Mammary epithelial cell (primary cell): ENCODE measurements at regions not wholly inside any gene's neighbourhood (a gene's known extent, or its start where the extent isn't known, plus 50 kb on each side); places are given as distances from the start of the nearest gene placed in this dataset.
"Not testable (repeated sequence)": the region's sequence is repeated elsewhere in the genome, so short reads cannot be mapped to it uniquely, and the experiment has no call there.

Source experiments
- EZH2 ChIP-seq: IDR thresholded peaks from 2 replicates; pipeline ENCODE4 v1.6.1; 2012; ENCODE audit warnings: low read length, inconsistent platforms, borderline replicate concordance
- TF ChIP-seq, protein P1 (sequence below), 2 donors: IDR thresholded peaks in 1 of 2; conservative IDR thresholded peaks in 1 of 2; 2 replicates each; pipeline ENCODE4 v1.5.1; 2011 to 2012; ENCODE audit warnings: inconsistent platforms in 2 of 2, low read length in 2 of 2, mild to moderate bottlenecking in 2 of 2, control low read depth in 1 of 2, low read depth in 1 of 2; ENCODE audit not compliant: insufficient read depth in 1 of 2; ENCODE audit errors: extremely low read depth in 1 of 2

DNA sequence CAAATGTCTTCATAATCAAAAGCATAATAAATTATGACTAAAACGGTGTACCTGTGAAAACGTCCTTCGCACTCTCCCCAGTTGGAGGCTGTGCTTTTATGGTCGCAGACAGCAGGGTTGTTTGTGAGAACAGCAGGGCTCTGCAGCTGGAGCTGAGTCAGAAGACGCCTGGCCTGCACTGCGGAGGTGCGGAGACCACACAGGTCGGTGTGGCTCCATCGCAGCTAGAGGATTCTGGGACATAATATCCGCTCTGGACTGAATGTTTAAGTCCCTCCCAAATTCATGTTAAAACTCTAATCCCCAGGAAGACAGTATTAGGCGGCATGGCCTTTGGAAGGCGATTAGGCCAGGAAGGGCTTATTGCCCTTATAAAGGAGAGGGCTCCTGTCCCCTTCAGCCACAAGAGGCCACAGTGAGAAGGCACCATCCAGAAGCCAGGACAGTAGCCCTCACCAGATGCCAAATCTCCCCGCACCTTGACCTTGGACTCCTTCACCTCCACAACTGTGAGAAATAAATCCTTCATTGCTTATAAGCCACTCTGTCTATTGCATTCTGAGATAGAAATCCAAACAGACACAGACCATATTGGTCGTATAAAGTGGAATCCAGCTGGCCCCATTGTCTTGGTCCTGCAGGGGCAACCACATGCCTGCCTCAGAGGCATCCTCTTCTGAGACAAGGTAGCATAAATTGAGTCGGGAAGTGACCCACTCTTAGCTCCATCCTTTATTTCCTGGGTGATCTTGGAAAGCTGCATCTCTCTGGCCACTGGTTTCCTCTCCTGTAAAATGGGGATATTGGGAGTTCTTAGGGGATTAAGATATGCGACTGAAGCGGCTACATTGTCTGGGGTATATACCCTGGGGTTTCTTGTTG, 749.7 kb upstream of the TPTE start:
- not testable (repeated sequence) for TF ChIP-seq EZH2
- TF ChIP-seq, protein P1, sequence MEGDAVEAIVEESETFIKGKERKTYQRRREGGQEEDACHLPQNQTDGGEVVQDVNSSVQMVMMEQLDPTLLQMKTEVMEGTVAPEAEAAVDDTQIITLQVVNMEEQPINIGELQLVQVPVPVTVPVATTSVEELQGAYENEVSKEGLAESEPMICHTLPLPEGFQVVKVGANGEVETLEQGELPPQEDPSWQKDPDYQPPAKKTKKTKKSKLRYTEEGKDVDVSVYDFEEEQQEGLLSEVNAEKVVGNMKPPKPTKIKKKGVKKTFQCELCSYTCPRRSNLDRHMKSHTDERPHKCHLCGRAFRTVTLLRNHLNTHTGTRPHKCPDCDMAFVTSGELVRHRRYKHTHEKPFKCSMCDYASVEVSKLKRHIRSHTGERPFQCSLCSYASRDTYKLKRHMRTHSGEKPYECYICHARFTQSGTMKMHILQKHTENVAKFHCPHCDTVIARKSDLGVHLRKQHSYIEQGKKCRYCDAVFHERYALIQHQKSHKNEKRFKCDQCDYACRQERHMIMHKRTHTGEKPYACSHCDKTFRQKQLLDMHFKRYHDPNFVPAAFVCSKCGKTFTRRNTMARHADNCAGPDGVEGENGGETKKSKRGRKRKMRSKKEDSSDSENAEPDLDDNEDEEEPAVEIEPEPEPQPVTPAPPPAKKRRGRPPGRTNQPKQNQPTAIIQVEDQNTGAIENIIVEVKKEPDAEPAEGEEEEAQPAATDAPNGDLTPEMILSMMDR (conservative IDR thresholded peaks at IDR 0.05 in 1 of 2, IDR thresholded peaks at IDR 0.05 in 1 of 2; ENCODE audit: extremely low read depth in 1 of 2, insufficient read depth in 1 of 2, low read depth in 1 of 2, low read length in 2 of 2), result not testable (repeated sequence)
